Hematopoietic multipotent progenitor cell (in vitro differentiated cells): ENCODE measurements at regions not wholly inside any gene's neighbourhood (a gene's known extent, or its start where the extent isn't known, plus 50 kb on each side); places are given as distances from the start of the nearest gene placed in this dataset.
A peak's percentile ranks its signal among the peaks of the same experiment; 100 is the strongest.
"Not testable (repeated sequence)": the region's sequence is repeated elsewhere in the genome, so short reads cannot be mapped to it uniquely, and the experiment has no call there.

Source experiments
- DNase-seq, 3 donors: peaks; one replicate each; pipeline ENCODE4 v3.0.0-alpha.2; 2011 to 2015; ENCODE audit warnings: low read depth in 2 of 3, low spot score in 2 of 3

DNA sequence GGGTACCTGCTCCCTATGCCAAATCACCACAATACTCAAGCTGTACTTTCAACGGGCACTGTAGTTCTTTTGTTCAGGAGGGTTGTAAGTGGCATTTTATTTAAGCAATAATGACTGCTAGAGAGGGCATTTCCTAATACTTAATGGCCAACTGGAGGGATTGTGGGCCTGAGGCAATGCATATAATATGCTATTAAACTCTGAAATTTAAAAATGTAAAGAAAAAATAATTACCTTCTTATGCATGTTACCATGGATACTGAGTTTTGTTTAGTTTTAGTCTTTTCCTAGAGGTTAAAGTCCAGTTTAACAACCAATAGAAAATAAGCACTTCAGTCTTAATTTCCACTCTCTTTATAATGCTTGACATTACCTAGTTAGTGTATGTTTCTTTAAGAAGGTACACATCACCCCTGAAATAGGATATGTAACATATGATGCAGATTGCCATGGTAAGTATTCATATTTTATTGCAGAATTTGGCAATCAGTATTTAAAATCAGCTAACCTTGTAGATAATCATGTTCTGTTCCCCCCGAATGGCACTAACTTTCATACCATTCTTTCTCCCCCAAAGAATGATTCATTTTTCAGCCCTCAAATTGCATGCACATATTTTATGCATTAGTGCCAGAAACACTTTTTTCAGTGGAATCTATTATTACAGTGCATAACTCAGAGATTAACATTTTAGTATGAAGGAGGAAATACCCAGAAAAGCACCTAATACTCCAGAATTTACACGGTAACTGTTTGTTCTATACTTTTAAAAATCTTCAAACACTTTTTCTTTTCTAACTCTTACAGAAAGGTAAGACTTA lies 90.3 kb upstream of the ZNF438 start:
- DNase-seq = no peak

GRCh38 chr10:31123946-31124345 lies 92.3 kb upstream of the ZNF438 start:
- DNase-seq = no peak

DNA sequence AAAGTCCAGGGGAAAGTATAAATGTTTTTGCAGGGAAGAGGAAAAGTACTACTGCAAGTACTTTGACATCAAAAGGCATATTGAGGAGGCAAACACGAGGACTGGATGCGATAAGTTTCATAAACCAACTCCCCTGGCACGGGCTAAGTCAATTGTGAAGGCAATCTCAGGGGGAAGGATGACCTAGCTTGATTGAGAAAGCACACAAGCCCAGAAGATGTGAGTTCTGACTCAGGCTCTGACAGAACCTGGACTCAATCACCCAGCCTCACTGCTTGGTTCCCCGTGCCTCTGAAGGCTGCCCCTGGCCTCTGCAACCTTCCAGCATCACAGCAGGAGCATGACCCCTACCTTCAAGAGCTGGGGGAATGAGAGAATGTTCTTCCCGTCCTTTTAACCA lies 93.2 kb upstream of the ZNF438 start:
- no peak for DNase-seq

DNA sequence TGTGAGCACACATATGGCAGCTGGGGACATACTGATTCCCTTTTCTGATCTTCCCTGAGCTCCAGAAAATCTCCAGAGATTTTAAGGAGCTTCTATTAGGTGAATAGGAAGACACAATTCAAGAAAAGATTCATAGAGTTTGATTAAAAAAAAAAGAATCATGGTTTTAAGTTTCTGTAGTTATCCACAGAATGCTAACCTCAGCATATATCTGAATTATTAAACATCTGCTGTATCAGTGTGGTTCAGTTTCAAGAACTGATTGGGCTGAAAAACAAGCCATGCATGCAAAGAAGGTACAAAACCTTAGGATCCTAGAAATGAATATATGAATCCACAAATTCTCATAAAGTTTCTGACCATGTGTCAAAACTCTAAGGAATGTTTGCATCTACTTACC lies 94.1 kb upstream of the ZNF438 start:
- DNase-seq = no peak

DNA sequence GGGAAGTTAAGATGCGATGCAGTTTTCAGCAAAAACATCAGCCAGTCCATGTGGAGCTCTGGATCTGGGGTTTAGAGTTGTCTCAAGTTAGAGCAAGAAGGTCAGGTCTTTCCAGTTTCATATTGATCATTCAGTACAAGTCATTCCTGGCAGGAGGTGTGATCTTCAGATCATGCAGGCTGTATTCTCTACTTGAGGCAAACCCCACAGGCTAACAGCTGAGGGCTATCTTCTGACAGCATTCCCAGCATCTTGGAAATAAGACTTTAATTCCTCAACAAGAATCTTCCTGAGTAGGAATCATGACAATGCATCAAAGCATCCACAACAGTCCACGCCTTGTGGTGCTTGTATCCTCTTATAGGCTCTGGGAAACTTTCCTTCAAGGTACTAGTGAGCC lies 94.9 kb upstream of the ZNF438 start:
- DNase-seq = no peak

DNA sequence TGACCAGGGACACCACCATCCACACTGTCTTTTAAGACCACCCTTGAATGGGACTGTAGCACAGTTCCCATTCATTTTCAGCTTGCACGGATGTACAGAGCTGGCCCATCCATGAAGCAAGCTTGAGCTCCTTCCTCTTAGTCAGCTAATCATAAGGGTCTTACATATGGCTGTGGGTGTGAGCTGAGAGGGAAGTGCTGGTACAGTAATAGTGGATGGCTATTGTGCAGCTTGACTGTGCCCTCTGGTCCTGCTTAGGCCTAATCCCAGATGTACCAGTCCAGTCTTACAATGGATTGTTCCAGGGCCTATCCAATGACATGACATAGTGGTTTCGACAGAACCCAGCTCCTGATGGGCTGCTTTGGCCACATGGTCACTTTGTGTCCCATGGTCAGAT lies 96.9 kb upstream of the ZNF438 start:
- DNase-seq = no peak

DNA sequence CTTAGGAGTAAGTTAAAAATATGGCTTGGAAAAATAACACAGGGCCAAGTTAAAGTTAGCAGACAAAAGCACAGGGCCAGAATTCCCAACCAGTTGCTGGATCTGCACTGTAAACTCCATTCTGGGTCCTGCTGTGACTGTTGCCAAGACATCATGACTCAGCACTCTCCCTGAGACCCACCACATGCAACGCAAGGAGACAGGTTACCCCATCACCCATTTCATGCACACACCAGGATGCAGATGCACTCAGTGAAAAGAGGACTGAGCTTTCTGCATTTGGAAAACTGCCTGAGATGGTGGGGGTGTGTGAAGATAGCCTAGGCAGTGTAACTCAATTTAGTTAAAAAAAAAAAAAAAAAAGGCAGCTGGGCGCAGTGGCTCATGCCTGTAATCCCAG lies 97.6 kb upstream of the ZNF438 start:
- peak in 2 of 3 donors; percentile 50 to 77 for DNase-seq

GRCh38 chr10:31129880-31130405 lies 98.3 kb upstream of the ZNF438 start:
- no peak for DNase-seq

DNA sequence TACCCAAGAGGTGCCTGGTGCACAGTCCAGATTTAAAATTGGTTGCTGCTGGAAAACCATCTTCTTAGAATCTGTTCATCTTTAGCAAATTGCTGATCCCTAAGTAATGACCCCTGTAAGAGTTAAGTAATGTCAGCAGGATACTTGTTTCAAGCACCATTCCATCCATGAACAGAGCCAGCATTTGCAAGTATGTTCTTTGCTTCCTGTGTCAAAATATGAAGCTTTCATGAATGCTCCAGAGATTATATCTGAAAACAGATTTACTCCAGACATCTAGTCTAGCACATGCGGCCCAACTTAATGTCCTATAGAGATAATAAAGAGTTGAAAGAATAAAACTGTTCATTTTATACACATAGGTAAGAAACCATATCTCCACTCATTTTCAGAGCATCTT lies 98.7 kb upstream of the ZNF438 start:
- DNase-seq = no peak

DNA sequence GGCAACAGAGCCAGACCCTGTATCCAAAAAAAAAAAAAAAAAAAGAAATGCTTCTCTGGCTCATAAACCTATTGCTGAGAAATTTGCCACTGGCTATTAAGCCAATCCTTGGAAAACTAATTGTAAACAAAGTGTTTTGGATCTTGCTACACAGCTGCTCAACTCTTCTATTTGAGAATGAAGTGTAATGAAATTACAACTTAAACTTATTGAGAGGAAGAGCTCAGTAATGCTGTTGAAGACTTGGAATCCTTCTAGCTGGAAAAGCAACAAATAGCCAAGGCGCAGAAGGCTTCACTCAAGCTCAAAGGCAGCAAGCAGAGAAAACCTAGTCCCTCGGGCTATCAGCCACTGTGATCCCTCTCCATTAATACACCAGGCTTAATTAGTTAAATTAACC lies 99.6 kb upstream of the ZNF438 start:
- DNase-seq = no peak

- DNase-seq = no peak
Observed at GRCh38 chr10:31132681-31133244, 101.1 kb upstream of the ZNF438 start.

DNA sequence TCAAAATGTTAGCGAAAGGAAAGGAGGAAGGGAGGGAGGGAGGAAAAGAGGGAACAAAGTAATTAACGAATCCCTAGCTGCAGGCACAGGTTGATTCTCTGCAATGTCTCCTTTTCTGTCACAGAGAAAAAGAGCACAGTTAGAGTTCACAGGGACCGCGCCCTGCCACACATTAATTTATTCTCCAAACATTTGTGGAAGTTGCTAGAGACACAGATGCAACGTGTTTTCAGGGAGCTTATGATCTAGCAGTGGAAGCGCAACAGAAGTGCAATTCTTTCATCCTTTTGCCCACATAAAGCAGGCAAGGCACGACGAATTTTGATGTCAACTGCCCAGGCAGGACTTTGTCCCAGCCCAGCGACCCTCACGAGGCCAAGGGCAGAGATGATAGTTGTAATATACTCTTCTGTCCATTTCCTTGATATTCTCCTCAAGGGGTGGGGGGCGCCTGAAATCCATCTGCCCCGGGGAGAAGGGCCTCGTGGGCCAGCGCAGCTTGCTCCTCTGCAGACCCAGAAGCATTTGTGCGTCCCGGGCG lies 101.7 kb upstream of the ZNF438 start:
- no peak for DNase-seq

GRCh38 chr10:31133792-31134310 lies 102.2 kb upstream of the ZNF438 start:
- peak; percentile 54 to 81 (median 70) for DNase-seq

DNA sequence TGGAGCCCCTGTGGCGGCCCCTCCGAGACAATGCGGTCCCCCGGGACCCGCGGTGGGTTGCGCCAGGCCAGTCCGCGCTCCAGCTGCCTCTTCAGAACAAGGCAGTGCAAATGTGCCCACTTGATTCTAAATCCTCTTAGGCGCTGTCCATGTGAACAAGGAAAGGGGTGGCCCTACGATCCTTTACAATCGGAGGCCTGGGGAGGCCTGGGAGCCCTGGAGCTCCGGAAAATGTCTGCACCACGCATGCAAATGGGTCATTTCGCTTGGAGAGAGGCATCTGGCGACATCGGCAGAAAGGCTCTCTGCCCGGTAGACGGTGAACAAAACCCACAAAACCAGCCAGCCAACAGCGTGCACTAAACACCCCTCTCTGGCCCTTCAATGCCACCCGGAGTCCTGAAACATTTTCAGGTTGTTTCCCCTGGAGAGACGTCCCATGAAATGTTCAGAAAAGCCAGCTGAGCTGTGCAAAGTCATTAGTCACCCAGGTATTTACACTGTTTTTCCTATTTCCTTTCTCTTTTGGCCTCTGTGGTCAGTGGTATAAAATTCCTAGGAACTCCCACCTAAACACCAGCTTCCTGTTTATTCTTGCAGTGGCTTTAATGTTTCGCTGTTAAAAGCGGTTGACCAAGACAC lies 102.8 kb upstream of the ZNF438 start:
- no peak for DNase-seq

DNA sequence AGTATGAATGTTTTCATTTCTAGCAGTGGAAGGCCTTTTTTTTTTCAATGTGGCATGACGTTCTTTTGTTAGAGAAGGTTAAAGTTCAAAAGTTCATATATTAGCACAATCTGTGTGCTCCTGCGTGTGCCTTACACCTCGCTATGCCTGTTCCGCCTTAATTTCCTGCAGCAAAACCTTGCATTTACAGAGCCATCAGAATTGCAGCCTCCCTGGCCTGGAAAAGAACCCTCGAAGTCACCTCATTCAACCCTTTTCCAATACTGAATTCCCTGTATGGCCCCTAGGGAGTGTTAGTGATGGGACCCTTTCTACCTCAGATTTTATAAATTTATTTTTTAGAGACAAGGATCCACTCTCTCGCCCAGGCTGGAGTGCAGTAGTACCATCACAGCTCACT lies 103.5 kb upstream of the ZNF438 start:
- DNase-seq = no peak

GRCh38 chr10:31135791-31136190 lies 104.1 kb upstream of the ZNF438 start:
- not testable (repeated sequence) for DNase-seq

- no peak for DNase-seq
Observed at GRCh38 chr10:31136386-31136785, 104.7 kb upstream of the ZNF438 start.

DNA sequence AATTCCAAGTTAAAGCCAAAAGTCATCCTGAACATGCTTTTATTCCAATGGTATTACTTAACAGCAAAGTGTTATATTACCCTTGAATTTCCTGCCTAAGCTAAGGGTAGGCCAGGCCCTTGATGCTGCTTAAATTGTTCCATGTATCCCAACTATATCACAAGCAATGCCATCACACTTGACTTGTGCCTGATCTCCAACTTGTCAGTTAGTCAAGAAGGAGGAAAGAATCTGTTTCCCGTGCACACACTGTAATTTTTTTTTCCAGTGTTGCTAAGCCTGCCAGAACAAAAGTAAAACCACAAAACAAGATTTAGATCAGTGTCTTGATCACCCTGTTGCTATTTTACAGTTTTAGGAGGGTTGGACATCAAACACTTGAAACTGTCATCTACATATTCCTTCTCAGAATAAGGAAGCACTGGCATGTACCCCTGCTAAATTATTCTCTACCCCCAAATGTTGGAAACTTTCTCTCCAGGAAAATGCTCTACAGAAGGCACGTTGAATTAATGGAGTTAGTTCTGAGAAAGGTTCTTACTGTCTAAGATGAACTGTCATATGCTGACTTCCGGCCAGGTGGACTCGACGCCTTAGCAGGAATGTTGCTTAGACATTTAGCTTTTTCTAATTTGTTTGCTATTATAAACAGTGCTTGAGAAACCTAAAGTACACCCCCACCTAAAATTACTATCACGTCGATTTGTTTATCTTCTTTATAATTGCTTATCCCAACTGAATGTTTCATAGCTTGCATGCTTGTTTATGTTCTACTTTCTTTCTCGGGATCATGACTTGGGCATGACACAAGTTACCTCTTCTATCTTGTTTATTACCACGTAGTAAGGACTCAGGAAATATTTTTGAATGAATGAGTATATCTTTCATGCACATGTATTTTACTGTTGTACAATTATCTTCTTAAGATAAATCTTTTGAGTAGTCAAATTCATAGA lies 105.5 kb upstream of the ZNF438 start:
- DNase-seq = peak in 2 of 3 donors; percentile 56 to 88

- DNase-seq = no peak
Observed at GRCh38 chr10:31138026-31138553, 106.4 kb upstream of the ZNF438 start.

- DNase-seq = no peak
Observed at GRCh38 chr10:31139497-31139896, 107.8 kb upstream of the ZNF438 start.
